NB4 (cell line): ENCODE measurements at regions not wholly inside any gene's neighbourhood (a gene's known extent, or its start where the extent isn't known, plus 50 kb on each side); places are given as distances from the start of the nearest gene placed in this dataset.

Experiments
- DNase-seq: peaks from one replicate; pipeline ENCODE4 v3.0.0; 2010; ENCODE audit warnings: low read depth
- H3K4me3 ChIP-seq: one replicate; pipeline ENCODE4 v1.5.1; 2011; ENCODE audit warnings: mild to moderate bottlenecking, low read depth, low read length, moderate library complexity
- MYC ChIP-seq: IDR thresholded peaks from 2 replicates; pipeline ENCODE4 v1.6.1; 2011; ENCODE audit warnings: low read depth, low read length
- POLR2A ChIP-seq: IDR thresholded peaks from 2 replicates; pipeline ENCODE4 v1.6.1; 2011; ENCODE audit warnings: mild to moderate bottlenecking; ENCODE audit not compliant: insufficient read length; ENCODE audit errors: extremely low read depth
- TF ChIP-seq, protein P1 (sequence below): IDR thresholded peaks from 2 replicates; pipeline ENCODE4 v1.6.1; 2011; ENCODE audit warnings: low read depth, low read length
- TF ChIP-seq, protein P2 (sequence below): IDR thresholded peaks from one replicate; pipeline ENCODE4 v1.5.1; 2012; ENCODE audit warnings: low read depth, low read length

DNA sequence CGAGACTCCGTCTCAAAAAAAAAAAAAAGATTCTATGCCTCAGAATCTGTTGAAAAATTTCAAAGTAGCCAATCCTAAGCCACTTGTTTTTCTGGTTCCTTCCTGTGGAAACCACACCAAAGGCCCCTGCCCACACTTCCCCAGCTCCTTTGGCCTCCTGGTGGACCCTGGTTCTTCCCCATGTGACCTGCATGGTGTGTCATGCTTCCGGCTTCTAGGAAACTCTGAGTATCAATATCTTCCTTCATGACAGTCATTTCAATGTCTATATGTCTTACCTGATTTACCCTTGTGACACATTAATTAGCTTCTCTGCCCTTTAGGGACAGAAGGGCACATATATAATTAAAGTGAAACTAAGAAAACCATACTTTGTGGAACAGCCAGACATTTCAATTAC lies 80.4 kb upstream of the GRB10 start:
- no peak for TF ChIP-seq MYC
- TF ChIP-seq POLR2A: no peak
- TF ChIP-seq, protein P1, sequence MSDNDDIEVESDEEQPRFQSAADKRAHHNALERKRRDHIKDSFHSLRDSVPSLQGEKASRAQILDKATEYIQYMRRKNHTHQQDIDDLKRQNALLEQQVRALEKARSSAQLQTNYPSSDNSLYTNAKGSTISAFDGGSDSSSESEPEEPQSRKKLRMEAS: no peak
- TF ChIP-seq, protein P2, sequence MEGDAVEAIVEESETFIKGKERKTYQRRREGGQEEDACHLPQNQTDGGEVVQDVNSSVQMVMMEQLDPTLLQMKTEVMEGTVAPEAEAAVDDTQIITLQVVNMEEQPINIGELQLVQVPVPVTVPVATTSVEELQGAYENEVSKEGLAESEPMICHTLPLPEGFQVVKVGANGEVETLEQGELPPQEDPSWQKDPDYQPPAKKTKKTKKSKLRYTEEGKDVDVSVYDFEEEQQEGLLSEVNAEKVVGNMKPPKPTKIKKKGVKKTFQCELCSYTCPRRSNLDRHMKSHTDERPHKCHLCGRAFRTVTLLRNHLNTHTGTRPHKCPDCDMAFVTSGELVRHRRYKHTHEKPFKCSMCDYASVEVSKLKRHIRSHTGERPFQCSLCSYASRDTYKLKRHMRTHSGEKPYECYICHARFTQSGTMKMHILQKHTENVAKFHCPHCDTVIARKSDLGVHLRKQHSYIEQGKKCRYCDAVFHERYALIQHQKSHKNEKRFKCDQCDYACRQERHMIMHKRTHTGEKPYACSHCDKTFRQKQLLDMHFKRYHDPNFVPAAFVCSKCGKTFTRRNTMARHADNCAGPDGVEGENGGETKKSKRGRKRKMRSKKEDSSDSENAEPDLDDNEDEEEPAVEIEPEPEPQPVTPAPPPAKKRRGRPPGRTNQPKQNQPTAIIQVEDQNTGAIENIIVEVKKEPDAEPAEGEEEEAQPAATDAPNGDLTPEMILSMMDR: no peak
- DNase-seq: no peak
- no peak overlapping the region for H3K4me3 ChIP-seq

DNA sequence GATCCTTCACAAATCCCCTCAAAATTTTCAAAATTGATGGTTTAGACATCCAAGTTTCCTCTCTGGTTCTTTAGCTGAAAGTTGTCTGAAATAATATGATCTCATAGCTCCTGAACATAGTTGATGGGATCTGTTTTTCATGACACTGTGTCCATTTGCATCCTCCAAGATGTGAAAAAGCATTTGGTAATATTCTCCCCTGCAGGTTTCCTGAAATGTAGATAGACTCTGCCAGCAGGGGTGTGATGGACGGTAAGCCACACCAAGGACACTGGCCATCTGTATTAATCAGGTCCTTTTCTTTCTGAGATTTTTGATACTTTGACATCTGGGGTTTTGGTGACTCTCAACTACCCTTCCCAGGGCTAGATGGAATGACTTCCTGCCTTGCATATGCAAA lies 79.6 kb upstream of the GRB10 start:
- TF ChIP-seq MYC: no peak
- TF ChIP-seq, protein P1: no peak
- TF ChIP-seq POLR2A: no peak
- TF ChIP-seq, protein P2: no peak
- DNase-seq: no peak
- H3K4me3 ChIP-seq: no peak overlapping the region

- H3K4me3 ChIP-seq: no peak overlapping the region
- no peak for DNase-seq
- TF ChIP-seq, protein P1: no peak
- no peak for TF ChIP-seq POLR2A
- no peak for TF ChIP-seq MYC
- TF ChIP-seq, protein P2: no peak
Measured at GRCh38 chr7:50860598-50860997, 77.9 kb upstream of the GRB10 start.

- TF ChIP-seq POLR2A (no peak), MYC (no peak)
- TF ChIP-seq, protein P2: no peak
- TF ChIP-seq, protein P1: no peak
- no peak overlapping the region for H3K4me3 ChIP-seq
- no peak for DNase-seq
Measured at GRCh38 chr7:50860174-50860573, 77.5 kb upstream of the GRB10 start.

- H3K4me3 ChIP-seq: no peak overlapping the region
- TF ChIP-seq, protein P2: no peak
- TF ChIP-seq, protein P1: no peak
- no peak for TF ChIP-seq POLR2A
- no peak for TF ChIP-seq MYC
- DNase-seq: no peak
Measured at GRCh38 chr7:50858528-50859245, 76.0 kb upstream of the GRB10 start.
